OCI-LY7 (cell line): ENCODE measurements at regions not wholly inside any gene's neighbourhood (a gene's known extent, or its start where the extent isn't known, plus 50 kb on each side); places are given as distances from the start of the nearest gene placed in this dataset.

ENCODE experiments used
- BruUV-seq: library from RNA; stranded (reverse); fragments of 400-500 nt; replicated peaks from 2 replicates; lab custom pipeline; 2021; lab: Mats Ljungman, UMichigan
- CTCF ChIA-PET: fragments of 300-600 bp; sonication (Branson Sonifier 250); formaldehyde crosslinking; loops from one replicate; lab custom pipeline; 2022; ENCODE audit warnings: antibody characterized with exemption; ENCODE audit not compliant: unreplicated experiment; lab: Charles Lee
- POLR2A ChIA-PET: fragments of 300-600 bp; sonication (Branson Sonifier 250); formaldehyde crosslinking; loops from one replicate; lab custom pipeline; 2022; ENCODE audit warnings: antibody characterized with exemption; lab: Charles Lee
- DNase-seq: peaks from one replicate; pipeline ENCODE4 v3.0.0-alpha.2; 2015; ENCODE audit warnings: low spot score
- H2AFZ ChIP-seq: fragments of 200-600 bp; sonication (generic), shearing (Covaris generic); 2 replicates; pipeline ENCODE4 v1.6.1; 2014; ENCODE audit warnings: mild to moderate bottlenecking, antibody characterized with exemption, low read length, moderate library complexity
- H3K27ac ChIP-seq: fragments of 200-600 bp; sonication (generic); 2 replicates; pipeline ENCODE4 v1.5.1; 2014; ENCODE audit warnings: mixed run types, low read depth, mild to moderate bottlenecking, moderate library complexity, low read length, inconsistent platforms; ENCODE audit not compliant: poor library complexity, severe bottlenecking
- H3K36me3 ChIP-seq: fragments of 200-600 bp; sonication (generic); 2 replicates; pipeline ENCODE4 v1.6.1; 2014; ENCODE audit warnings: mild to moderate bottlenecking, antibody characterized with exemption, low read length, moderate library complexity, mixed read lengths; ENCODE audit not compliant: insufficient read depth
- H3K4me1 ChIP-seq: fragments of 200-600 bp; sonication (generic); 2 replicates; pipeline ENCODE4 v1.5.1; 2014; ENCODE audit warnings: mild to moderate bottlenecking, low read length; ENCODE audit not compliant: insufficient read depth, poor library complexity, severe bottlenecking
- H3K4me2 ChIP-seq: fragments of 200-600 bp; sonication (generic); 2 replicates; pipeline ENCODE4 v1.6.1; 2014; ENCODE audit warnings: mild to moderate bottlenecking, low read length
- H3K4me3 ChIP-seq: fragments of 200-600 bp; sonication (generic); 2 replicates; pipeline ENCODE4 v1.5.1; 2014; ENCODE audit warnings: mild to moderate bottlenecking, low read depth, low read length; ENCODE audit not compliant: poor library complexity, severe bottlenecking
- H3K79me2 ChIP-seq: fragments of 200-600 bp; sonication (generic); 2 replicates; pipeline ENCODE4 v1.6.1; 2016; ENCODE audit warnings: low read depth, mild to moderate bottlenecking, low read length, moderate library complexity, mixed read lengths; ENCODE audit not compliant: insufficient read depth
- H3K9me2 ChIP-seq: fragments of 200-600 bp; sonication (generic); 2 replicates; pipeline ENCODE4 v1.6.1; 2016; ENCODE audit warnings: mild to moderate bottlenecking, low read length, mixed read lengths; ENCODE audit not compliant: insufficient read depth
- H3K9me3 ChIP-seq: fragments of 200-600 bp; sonication (generic); 2 replicates; pipeline ENCODE4 v1.6.1; 2014; ENCODE audit warnings: mild to moderate bottlenecking, mixed run types, low read length, mixed read lengths
- H4K20me1 ChIP-seq: fragments of 200-600 bp; sonication (generic); 2 replicates; pipeline ENCODE4 v1.6.1; 2014; ENCODE audit warnings: mild to moderate bottlenecking, antibody characterized with exemption, low read length, moderate library complexity, mixed read lengths; ENCODE audit not compliant: insufficient read depth
- CTCF ChIP-seq: fragments of 200-600 bp; sonication (generic); conservative IDR thresholded peaks from 2 replicates; pipeline ENCODE4 v1.5.1; 2014; ENCODE audit warnings: mild to moderate bottlenecking, antibody characterized with exemption, low read length, moderate library complexity, mixed read lengths
- EZH2phosphoT487 ChIP-seq: fragments of 200-600 bp; sonication (generic); IDR thresholded peaks from 2 replicates; pipeline ENCODE4 v1.6.1; 2018; ENCODE audit warnings: low read depth, borderline replicate concordance, mild to moderate bottlenecking, mixed run types, antibody characterized with exemption, low read length, moderate library complexity, mixed read lengths
- intact Hi-C: fragments of 100-400 bp; cut with micrococcal nuclease; formaldehyde crosslinking; loops from one replicate; pipeline ENCODE4 v1.10.0; 2022; ENCODE audit not compliant: unreplicated experiment

DNA sequence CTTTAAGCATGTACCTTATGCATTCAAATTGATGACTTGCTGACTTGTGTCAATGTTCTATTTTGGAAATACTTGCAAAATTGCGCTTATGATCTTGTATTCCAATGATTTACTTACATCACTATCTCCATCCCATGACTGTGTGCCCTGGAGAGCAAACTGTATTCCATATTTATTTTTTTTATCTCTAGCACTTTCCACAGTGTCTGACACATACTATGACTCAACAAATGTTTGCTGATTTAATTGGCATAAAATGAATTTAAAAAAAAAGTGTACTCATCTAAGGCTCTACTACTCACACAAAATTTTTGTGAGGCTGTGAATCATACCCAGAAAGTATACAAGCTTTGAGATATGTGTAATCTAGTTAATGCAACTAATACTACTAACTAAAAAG is 1066.8 kb upstream of the ADGRL3 start:
- Histone ChIP-seq H4K20me1 (no peaks in the 10 kb centered on the region), H3K27ac (no peak overlapping the region), H2AFZ (no peak overlapping the region), H3K4me3 (no peak overlapping the region), H3K4me2 (no peak overlapping the region), H3K4me1 (no peaks in the 10 kb centered on the region), H3K9me3 (no peaks in the 10 kb centered on the region; the same call in 1 of the 2 replicates), H3K36me3 (no peaks in the 10 kb centered on the region), H3K9me2 (no peaks in the 10 kb centered on the region), H3K79me2 (no peaks in the 10 kb centered on the region)
- ChIA-PET POLR2A (no interaction called here), CTCF (no interaction called here)
- intact Hi-C loops, result no loop called here
- no peak for DNase-seq
- BruUV-seq, result no TSS peak
- TF ChIP-seq CTCF (no peak), EZH2phosphoT487 (no peak)

GRCh38 chr4:60134099-60134498 is 1066.0 kb upstream of the ADGRL3 start:
- ChIA-PET POLR2A (no interaction called here), CTCF (no interaction called here)
- Histone ChIP-seq H3K4me1 (no peaks in the 10 kb centered on the region), H4K20me1 (no peaks in the 10 kb centered on the region), H3K27ac (no peak overlapping the region), H2AFZ (no peak overlapping the region), H3K9me3 (no peaks in the 10 kb centered on the region; the same call in 1 of the 2 replicates), H3K36me3 (no peaks in the 10 kb centered on the region), H3K79me2 (no peaks in the 10 kb centered on the region), H3K4me2 (no peak overlapping the region), H3K9me2 (no peaks in the 10 kb centered on the region), H3K4me3 (no peak overlapping the region)
- BruUV-seq, result no TSS peak
- DNase-seq, result no peak
- intact Hi-C loops, result no loop called here
- no peak for TF ChIP-seq EZH2phosphoT487
- no peak for TF ChIP-seq CTCF

DNA sequence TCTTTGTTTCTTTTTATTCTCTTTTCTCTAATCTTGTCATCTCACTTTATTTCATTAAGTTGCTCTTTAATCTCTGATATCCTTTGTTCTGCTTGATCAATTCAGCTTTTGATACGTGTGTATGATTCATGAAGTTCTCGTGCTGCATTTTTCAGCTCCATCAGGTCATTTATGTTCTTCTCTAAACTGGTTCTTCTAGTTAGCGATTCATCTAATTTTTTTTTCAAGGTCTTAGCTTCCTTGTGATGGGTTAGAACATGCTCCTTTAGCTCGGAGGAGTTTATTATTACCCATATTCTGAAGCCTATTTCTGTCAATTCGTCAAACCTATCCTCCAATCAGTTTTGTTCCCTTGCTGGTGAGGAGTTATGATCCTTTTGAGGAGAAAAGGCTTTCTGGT is 1045.0 kb upstream of the ADGRL3 start:
- POLR2A ChIA-PET, result interaction anchor here (0.7 kb wide), 1 partner anchor 215 kb away, joined by 3 read pairs; no protein-coding TSS in a partner anchor
- intact Hi-C loops, result no loop called here
- CTCF ChIA-PET, result no interaction called here
- Histone ChIP-seq H3K79me2 (no peaks in the 10 kb centered on the region), H3K4me2 (no peak overlapping the region), H2AFZ (no peak overlapping the region), H3K4me3 (no peak overlapping the region), H4K20me1 (no peaks in the 10 kb centered on the region), H3K9me3 (no peaks in the 10 kb centered on the region), H3K9me2 (no peaks in the 10 kb centered on the region), H3K36me3 (no peaks in the 10 kb centered on the region), H3K27ac (no peak overlapping the region), H3K4me1 (no peaks in the 10 kb centered on the region)
- DNase-seq, result no peak
- BruUV-seq, result no TSS peak
- TF ChIP-seq CTCF, result no peak
- TF ChIP-seq EZH2phosphoT487, result no peak
